GM21528 (cell line): ENCODE measurements at regions not wholly inside any gene's neighbourhood (a gene's known extent, or its start where the extent isn't known, plus 50 kb on each side); places are given as distances from the start of the nearest gene placed in this dataset.
"Not testable (repeated sequence)": the region's sequence is repeated elsewhere in the genome, so short reads cannot be mapped to it uniquely, and the experiment has no call there.

Source experiments
- ATAC-seq: cut with Tn5 transposase; IDR thresholded peaks from one replicate; pipeline ENCODE4 v1.9.1; 2021; ENCODE audit warnings: mild to moderate bottlenecking, moderate library complexity; ENCODE audit not compliant: unreplicated experiment, low FRiP score

DNA sequence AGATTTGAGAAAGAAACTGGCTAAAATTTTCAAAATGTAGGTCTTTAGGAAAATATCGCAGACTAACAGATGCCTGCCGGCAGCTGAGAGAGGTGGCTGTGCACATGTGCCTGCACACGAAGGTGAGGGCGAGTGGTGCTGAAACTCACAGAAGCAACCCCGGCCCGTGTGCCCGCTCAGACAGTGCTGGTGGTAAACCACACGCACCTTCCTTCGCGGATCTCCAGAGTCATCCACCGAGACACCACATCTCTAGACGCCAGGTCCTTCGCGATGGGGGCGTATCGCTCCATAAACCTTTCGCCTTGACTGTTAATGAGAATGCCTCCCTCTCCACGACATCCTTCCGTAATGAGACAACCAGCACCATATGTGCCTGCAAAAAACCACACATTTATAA lies 68.5 kb upstream of the TNK2 start:
- not testable (repeated sequence) for ATAC-seq

DNA sequence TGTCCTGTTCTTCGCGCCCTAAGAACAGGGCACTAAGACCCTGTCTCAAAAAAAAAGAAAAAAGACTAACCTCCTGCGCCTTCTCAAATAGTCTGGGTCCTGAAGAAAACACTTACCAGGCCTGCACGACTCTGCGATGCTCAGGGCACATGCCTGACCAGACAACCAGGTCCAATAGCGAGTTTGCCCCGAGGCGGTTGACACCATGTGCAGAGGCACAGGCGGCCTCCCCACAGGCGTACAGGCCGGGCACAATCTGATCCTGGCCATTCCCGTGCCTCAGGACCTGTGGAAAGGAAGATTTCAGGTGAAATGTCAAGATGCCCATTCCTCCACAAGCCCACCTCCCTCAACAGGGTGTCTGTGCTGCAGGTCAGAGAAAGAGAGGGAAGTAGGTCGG lies 65.9 kb upstream of the TNK2 start:
- not testable (repeated sequence) for ATAC-seq

DNA sequence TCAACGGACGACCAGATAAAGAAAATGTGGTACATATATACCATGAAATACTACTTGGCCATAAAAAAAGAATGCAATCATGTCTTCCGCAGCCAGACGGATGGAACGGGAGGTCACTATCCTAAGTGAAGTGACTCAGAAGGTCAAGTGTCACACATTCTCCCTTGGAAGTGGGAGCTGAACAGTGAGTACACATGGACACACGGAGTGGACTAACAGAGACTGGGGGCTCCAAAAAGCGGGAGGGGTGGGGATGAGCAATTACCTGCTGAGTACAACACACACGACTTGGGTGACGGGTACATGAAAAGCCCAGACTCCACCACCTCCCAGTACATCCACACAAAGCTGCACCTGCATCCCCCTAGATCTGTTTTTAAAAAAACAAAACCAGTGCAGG lies 62.5 kb upstream of the TNK2 start:
- ATAC-seq, result not testable (repeated sequence)

DNA sequence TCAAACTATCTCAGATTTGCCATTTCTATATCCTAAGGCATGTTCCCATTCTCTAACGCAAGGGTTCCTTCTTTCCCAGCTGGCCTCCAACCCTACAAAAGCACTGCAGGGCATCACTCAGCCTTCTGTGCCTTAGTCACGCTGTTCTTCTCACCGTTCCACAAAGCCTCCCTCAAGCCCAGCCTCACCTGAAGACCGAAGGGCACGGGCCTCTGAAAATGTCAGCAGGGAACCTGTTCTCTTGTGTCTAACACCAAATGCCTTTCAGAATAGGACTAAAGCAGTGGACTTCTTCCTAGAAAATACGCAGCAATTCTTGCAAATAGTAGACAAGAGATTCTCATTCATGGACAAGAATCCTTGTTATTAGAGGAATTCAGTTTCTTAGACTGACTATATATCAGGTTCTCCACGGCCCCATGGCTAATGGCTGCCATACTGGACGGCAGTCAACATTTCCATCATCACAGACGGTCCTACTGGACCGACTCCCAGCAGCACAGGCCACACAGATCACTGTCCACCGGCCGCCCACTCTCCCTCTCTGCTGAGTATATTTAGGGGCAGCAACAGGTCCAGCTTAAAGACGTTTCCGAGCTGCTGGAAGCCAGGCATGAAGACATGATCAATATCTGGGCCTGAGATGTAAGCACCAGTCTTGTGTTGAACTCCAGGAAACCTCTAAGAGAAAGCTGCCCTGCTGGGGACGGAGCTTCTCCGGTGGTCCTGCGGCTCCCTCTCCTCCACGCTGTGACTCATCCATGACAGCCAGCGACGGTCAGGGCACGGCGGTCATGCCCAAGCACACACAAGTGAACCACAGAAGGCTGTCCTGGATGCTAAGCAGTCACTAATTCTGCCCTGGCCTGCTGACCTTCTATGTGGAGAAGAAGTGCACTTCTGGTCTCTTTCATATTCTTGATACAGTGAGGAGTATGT lies 61.8 kb upstream of the TNK2 start:
- ATAC-seq, result not testable (repeated sequence)

DNA sequence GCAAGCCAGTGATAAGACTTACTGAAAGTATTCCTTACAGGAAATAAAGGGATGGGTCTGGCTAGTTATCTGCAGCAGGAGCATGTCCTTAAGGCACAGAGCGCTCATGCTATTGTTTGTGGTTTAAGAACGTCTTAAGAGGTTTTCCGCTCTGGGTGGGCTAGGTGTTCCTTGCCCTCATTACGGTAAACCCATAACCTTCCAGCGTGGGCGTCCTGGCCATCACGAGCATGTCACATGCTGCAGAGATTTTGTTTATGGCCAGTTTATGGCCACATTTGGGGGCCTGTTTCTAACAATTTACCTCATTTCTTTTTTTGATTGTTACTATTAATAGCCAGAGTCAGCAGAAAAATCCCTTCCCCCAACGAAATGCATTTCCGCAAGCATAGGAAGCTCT lies 61.0 kb upstream of the TNK2 start:
- ATAC-seq, result not testable (repeated sequence)

DNA sequence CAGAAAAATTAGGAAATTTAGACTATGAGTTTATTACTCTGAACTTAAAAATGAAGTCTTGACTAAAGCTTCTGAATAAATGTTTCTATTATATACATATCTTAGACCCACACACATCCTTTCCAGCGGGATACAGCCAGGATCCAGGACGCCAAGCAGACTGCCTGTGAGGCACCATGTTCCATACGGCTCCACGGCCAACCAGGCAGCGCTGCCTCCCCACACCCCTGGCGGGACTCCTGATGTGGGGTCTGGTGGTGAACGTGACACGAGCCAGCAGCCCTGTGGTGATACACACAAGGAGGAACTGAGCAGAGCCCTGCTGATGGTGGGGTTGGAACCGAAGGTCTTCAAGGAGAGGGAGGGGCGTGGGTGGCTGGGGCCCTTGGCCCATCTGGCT lies 59.8 kb upstream of the TNK2 start:
- ATAC-seq, result not testable (repeated sequence)

DNA sequence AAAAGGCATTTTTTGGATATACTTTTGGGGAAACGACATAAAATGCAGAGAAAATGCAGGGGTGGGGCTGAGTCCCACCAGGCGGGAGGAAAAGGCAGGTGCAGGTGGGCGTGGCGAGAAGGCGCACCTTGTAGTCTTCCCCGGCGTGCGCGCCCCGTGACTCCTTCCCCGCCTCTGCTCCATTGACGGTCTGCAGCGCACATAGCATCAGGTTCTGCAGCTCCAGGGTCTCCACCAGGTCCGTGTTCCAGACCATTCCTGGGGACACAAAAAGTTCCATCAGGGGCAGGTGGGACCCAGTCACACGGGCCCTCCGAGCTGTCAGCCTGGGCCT lies 59.0 kb upstream of the TNK2 start:
- not testable (repeated sequence) for ATAC-seq

DNA sequence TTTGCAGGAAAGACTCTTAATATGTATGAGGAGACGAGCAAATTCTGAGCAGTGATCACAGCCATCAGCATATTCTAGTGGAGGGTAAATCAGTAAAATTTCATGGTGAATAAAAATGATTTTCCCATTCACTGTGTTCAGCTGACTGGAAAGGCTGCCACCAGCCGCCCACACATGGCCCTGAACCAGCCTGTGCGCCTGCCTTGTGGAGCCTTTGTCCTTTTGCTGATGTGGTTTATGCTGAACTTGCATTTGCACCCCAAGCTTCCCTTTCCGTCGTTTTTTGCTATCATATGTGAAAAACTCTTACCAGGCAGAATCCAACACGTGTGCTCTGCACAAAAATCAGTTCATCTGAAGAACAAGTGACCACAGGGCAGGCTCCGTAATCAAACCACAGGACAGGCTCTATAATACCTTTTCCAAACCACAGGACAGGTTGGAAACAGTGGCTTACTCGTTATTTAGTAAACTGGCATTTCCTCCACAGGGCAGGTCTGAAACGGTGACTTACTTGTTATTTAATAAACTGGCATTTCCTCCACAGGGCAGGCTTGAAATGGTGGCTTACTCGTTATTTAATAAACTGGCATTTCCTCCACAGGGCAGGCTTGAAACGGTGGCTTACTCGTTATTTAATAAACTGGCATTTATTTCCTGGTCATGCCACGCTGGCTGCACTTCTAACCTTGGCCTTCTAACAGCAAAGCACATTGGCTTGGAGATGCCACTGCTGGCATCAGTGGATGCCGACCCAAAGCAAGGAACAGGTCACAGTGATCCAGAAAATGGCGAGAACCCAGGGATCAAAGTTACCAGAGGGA lies 58.4 kb upstream of the TNK2 start:
- not testable (repeated sequence) for ATAC-seq

DNA sequence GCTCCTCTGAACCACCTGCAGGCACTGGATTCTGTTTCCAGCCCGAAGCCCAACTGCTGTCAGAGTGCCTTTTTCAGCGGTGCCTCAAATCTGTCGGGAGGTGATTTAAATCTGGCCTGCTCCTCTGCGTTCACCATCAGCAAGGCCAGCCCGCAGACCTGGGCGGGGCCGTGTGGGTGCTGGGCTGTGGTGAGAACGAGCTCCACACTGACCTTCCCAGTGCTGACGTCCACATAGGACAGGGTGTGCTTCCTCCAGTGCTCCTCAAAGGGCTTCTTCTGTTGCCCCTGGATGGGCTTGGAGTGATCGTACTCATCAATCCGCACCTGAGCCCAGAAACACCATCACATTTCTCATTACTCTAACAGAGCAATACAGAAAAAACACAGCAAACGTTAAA lies 56.9 kb upstream of the TNK2 start:
- ATAC-seq, result not testable (repeated sequence)

DNA sequence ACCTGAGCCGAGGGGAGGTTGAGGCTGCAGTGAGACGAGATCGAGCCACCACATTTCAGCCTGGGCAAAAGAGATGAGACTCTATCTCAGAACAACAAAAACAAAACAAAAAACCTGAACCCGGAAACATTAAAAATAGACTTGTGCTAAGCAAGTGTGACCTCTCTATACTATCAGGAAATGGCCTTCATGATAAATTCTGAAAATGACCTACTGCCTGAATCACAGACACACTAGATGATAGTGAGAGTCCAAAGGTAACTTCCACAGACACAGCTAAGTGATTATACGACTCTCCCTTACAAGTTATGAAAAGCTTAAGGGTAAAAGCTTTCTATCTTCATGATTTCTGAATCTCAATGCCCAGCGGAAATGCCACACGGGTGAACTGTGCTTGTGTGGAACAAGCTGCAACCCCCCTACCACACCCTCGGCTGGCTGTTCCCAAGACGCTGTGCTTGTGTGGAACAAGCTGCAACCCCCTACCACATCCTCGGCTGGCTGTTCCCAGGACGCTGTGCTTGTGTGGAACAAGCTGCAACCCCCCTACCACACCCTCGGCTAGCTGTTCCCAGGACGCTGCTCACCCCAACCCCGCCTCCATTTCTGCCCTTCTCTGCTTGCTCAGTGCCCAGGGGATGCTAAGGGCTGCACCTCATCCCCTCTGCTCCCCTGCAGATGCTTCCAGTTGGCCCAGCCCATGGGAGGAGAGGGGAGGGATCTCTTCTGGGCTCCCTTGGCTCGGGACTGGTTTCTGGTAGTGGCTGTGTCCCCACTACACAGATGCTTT lies 56.2 kb upstream of the TNK2 start:
- not testable (repeated sequence) for ATAC-seq

DNA sequence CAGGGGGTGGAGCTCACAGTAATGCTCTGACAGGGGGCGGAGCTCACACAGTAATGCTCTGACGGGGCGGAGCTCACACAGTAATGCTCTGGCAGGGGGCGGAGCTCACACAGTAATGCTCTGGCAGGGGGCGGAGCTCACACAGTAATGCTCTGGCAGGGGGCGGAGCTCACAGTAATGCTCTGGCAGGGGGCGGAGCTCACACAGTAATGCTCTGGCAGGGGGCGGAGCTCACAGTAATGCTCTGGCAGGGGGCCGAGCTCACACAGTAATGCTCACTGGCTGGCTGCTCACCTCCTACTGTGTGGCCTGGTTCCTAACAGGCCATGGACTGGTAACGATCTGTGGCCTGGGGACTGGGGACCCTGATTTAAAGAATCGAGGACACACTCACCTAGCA lies 53.9 kb upstream of the TNK2 start:
- not testable (repeated sequence) for ATAC-seq

DNA sequence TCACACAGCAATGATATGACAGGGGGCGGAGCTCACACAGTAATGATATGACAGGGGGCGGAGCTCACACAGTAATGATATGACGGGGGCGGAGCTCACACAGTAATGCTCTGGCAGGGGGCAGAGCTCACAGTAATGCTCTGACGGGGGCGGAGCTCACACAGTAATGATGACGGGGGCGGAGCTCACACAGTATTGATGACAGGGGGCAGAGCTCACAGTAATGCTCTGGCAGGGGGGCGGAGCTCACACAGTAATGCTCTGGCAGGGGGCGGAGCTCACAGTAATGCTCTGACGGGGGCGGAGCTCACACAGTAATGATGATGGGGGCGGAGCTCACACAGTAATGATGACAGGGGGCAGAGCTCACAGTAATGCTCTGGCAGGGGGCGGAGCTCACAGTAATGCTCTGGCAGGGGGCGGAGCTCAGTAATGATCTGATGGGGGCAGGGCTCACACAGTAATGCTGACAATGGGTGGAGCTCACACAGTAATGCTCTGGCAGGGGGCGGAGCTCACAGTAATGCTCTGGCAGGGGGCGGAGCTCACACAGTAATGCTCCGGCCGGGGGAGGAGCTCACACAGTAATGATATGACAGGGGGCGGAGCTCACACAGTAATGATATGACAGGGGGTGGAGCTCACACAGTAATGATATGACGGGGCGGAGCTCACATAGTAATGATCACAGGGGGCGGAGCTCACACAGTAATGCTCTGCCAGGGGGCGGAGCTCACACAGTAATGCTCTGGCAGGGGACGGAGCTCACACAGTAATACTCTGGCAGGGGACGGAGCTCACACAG lies 52.8 kb upstream of the TNK2 start:
- not testable (repeated sequence) for ATAC-seq

DNA sequence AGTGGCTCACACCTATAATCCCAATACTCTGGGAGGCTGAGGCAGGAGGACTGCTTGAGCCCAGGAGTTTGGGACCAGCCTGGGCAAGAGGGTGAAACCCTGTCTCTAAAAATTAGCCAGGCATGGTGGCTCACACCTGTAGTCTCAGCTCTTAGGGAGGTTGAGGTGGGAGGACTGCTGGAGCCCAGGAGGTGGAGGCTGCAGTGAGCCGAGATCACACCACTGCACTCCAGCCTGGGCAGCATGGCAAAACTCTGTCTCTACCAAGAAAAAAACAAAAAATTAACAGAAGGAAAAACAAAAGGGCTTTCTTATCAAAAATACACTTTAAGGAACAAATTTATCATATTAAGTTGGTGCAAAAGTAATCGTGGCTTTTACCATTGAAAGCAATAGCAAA lies 51.8 kb upstream of the TNK2 start:
- not testable (repeated sequence) for ATAC-seq

DNA sequence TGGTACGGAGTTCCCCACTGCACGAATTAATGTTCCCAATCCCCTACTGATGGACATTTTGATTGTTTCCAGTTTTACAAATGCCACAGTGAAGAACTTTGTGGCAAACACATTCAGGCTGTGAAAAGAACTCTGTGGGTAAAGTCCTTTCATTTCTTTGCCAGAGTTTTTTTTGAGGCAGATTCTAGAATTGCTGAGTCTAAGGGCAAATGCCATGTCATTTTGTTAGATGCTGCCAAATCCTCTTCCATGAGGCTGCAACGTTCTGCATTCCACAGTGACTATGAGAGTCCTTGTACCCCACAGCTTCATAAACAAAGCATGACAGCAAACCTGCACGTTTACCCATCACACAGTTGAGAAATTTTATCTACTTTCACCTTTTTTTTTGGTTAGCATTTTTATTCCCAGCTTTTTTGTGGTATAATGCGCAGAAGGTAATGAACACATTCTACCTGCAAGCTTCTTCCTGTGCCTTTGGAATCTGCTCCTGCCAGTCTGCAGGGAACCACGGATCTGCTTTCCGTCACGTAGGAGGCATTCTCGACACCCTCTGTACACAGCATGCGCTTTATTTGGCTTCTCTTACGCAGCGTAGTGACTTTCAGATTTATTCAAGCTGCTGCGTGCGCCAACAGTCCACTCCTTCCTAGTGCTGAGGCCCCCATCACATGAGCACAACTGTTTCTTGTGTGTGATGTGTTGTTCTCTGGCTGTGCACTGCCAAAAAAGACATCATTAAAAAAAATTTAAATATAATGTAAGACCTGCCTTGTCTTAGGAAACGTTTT lies 51.2 kb upstream of the TNK2 start:
- not testable (repeated sequence) for ATAC-seq

DNA sequence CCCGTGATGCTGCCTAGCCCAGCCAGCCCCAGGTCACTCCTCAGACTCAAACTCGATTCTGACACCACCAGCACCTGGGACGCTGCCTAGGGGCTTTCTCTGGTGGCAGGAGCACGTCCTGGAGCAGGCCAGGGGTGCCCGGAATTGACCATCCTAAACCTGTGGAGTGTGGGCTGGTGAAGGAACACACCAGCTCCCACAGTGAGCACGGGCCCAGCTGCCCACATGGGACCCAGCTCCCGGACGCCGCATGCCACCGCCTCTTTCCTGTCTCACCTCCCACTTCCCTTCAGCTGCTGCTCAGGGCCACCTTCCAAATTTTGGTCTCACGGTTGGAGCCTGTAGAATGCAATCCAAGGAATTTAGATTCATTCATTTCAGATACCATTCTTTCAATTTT lies 50.4 kb upstream of the TNK2 start:
- not testable (repeated sequence) for ATAC-seq
